K562 (cell line): ENCODE measurements at regions not wholly inside any gene's neighbourhood (a gene's known extent, or its start where the extent isn't known, plus 50 kb on each side); places are given as distances from the start of the nearest gene placed in this dataset.

Experiments
- ATAC-seq: fragments of 200-7000 bp; cut with Tn5 transposase; 3 replicates; pipeline ENCODE4 v1.9.1; 2020; ENCODE audit warnings: moderate library complexity
- BruUV-seq: library from RNA; stranded (reverse); fragments of 400-500 nt; replicated peaks from 2 replicates; lab custom pipeline; 2021; lab: Mats Ljungman, UMichigan
- CTCF ChIA-PET: fragments of 300-600 bp; formaldehyde crosslinking; extraction: SDS; loops from one replicate; lab custom pipeline; 2021; ENCODE audit warnings: low intra/inter-chr PET ratio; lab: Yijun Ruan, JAX
- POLR2A ChIA-PET: fragments of 300-600, 350-650 bp; sonication (Branson Sonifier 250); formaldehyde crosslinking; extraction: SDS; loops from one replicate; lab custom pipeline; 2021; ENCODE audit warnings: antibody characterized with exemption, inconsistent platforms; lab: Yijun Ruan, JAX
- DNase-seq, 4 experiments: peaks; one replicate each; pipeline versions ENCODE4 v3.0.0 to v3.0.0-alpha.2; 2011 to 2018; ENCODE audit warnings: low spot score in 3 of 4, mixed read lengths in 3 of 4; ENCODE audit errors: extremely low read depth in 1 of 4
- FAIRE-seq: peaks from 2 replicates; lab custom pipeline; 2011; peaks lifted over from hg19 to GRCh38; lab: Jason Lieb, UNC
- H2AFZ ChIP-seq: 2 replicates; pipeline ENCODE4 v1.6.0; 2011; ENCODE audit warnings: low read depth, low read length, control low read depth, inconsistent platforms
- H3K27ac ChIP-seq: fragments of 200-600 bp; 3 replicates; pipeline ENCODE4 v1.8.0; 2011; ENCODE audit warnings: low read depth, mild to moderate bottlenecking, control low read depth, inconsistent platforms, low read length, moderate library complexity, mixed read lengths; ENCODE audit errors: extremely low read depth
- H3K27me3 ChIP-seq, 2 experiments: fragments of 300-600 bp in 1 of 2; 2 replicates in 1 of 2; 3 replicates in 1 of 2; pipeline versions ENCODE4 v1.6.0 to v1.8.0; 2011; ENCODE audit warnings: inconsistent platforms in 2 of 2, low read length in 2 of 2, mild to moderate bottlenecking in 1 of 2, mixed read lengths in 1 of 2, moderate library complexity in 1 of 2; ENCODE audit not compliant: control insufficient read depth in 2 of 2, insufficient read depth in 2 of 2
- H3K36me3 ChIP-seq: fragments of 300-600 bp; 3 replicates; pipeline ENCODE4 v1.8.0; 2011; ENCODE audit warnings: mild to moderate bottlenecking, low read length, inconsistent platforms; ENCODE audit not compliant: control insufficient read depth, insufficient read depth
- H3K4me1 ChIP-seq, 2 experiments: fragments of 200-600 bp in 1 of 2; replicated peaks in 1 of 2; 2 replicates in 1 of 2; 3 replicates in 1 of 2; pipeline versions ENCODE4 v1.5.1 to v1.8.0; 2011; ENCODE audit warnings: inconsistent platforms in 2 of 2, low read length in 2 of 2, mild to moderate bottlenecking in 1 of 2, mixed read lengths in 1 of 2, moderate library complexity in 1 of 2; ENCODE audit not compliant: control insufficient read depth in 2 of 2, insufficient read depth in 2 of 2
- H3K4me2 ChIP-seq: 2 replicates; pipeline ENCODE4 v1.6.1; 2011; ENCODE audit warnings: low read length, control low read depth, inconsistent platforms, mixed read lengths; ENCODE audit not compliant: insufficient read depth
- H3K4me3 ChIP-seq: fragments of 200-600 bp; sonication (generic), shearing (Covaris generic); 2 replicates; pipeline ENCODE4 v1.5.1; 2016; ENCODE audit warnings: control low read depth, inconsistent platforms
- H3K79me2 ChIP-seq: fragments of 200-600 bp; 3 replicates; pipeline ENCODE4 v1.8.0; 2011; ENCODE audit warnings: low read length, inconsistent platforms; ENCODE audit not compliant: control insufficient read depth, insufficient read depth
- H3K9ac ChIP-seq, 2 experiments: 2 replicates each; pipeline versions ENCODE4 v1.6.0 to v1.6.1; 2011; ENCODE audit warnings: low read depth in 2 of 2, low read length in 2 of 2, control low read depth in 1 of 2, inconsistent platforms in 1 of 2, mild to moderate bottlenecking in 1 of 2, mixed read lengths in 1 of 2; ENCODE audit not compliant: insufficient read depth in 1 of 2
- H3K9me1 ChIP-seq: one replicate; pipeline ENCODE4 v1.6.0; 2011; ENCODE audit warnings: inconsistent platforms, mild to moderate bottlenecking, low read length, moderate library complexity; ENCODE audit not compliant: control insufficient read depth, insufficient read depth
- H3K9me3 ChIP-seq: replicated peaks from 2 replicates; pipeline ENCODE4 v1.5.1; 2011; ENCODE audit warnings: low read depth, low read length, inconsistent platforms; ENCODE audit not compliant: control insufficient read depth, insufficient read depth
- H4K20me1 ChIP-seq: replicated peaks from 2 replicates; pipeline ENCODE4 v1.6.1; 2011; ENCODE audit warnings: low read length, inconsistent platforms, mixed read lengths; ENCODE audit not compliant: control insufficient read depth, insufficient read depth
- BHLHE40 ChIP-seq: IDR thresholded peaks from 2 replicates; pipeline ENCODE4 v1.6.1; 2011; ENCODE audit warnings: low read length, improper control_type of control experiment
- CBFB ChIP-seq: sonication (generic); formaldehyde crosslinking; IDR thresholded peaks from 2 replicates; pipeline ENCODE4 v1.4.0; 2020; ENCODE audit warnings: mild to moderate bottlenecking, missing genetic modification reagents
- CREB3 ChIP-seq: fragments of 450-650 bp; conservative IDR thresholded peaks from 2 replicates; pipeline ENCODE4 v1.6.1; 2016; ENCODE audit warnings: missing genetic modification characterization, low read depth, mild to moderate bottlenecking, missing compliant biosample characterization, moderate library complexity
- HCFC1 ChIP-seq: IDR thresholded peaks from 2 replicates; pipeline ENCODE4 v1.6.1; 2012; ENCODE audit warnings: low read depth, low read length, improper control_type of control experiment
- HLTF ChIP-seq: fragments of 450-650 bp; IDR thresholded peaks from 2 replicates; pipeline ENCODE4 v1.6.1; 2016
- NR0B1 ChIP-seq: fragments of 450-650 bp; IDR thresholded peaks from one replicate; pipeline ENCODE4 v1.6.1; 2018; ENCODE audit warnings: mild to moderate bottlenecking, moderate library complexity; ENCODE audit not compliant: partially characterized antibody
- OTX1 ChIP-seq: fragments of 450-650 bp; formaldehyde crosslinking; IDR thresholded peaks from 2 replicates; pipeline ENCODE4 v1.4.0; 2022; ENCODE audit warnings: mild to moderate bottlenecking
- POLR2AphosphoS5 ChIP-seq: IDR thresholded peaks from 2 replicates; pipeline ENCODE4 v1.6.1; 2011; ENCODE audit warnings: mild to moderate bottlenecking, low read depth, low read length, moderate library complexity; ENCODE audit not compliant: control insufficient read depth, insufficient read depth
- U2AF2 ChIP-seq: fragments of 200-400 bp; formaldehyde crosslinking; optimal IDR thresholded peaks from 2 replicates; pipeline ENCODE3; 2017; ENCODE audit warnings: low read depth, mild to moderate bottlenecking, low read length
- ZFP1 ChIP-seq: fragments of 450-650 bp; formaldehyde crosslinking; IDR thresholded peaks from 2 replicates; pipeline ENCODE4 v1.4.0; 2020; ENCODE audit warnings: mild to moderate bottlenecking, mixed read lengths
- ZNF717 ChIP-seq: fragments of 250-450 bp; sonication (Bioruptor Pico); IDR thresholded peaks from 2 replicates; pipeline ENCODE4 v1.5.0; 2021
- ZNF75A ChIP-seq: fragments of 450-650 bp; formaldehyde crosslinking; IDR thresholded peaks from 2 replicates; pipeline ENCODE4 v1.4.0; 2020; ENCODE audit warnings: mild to moderate bottlenecking
- WGBS: fragments of 100-300 bp; shearing (Covaris generic); methylation state at CpG from one replicate; pipeline ENCODE4 v1.1.6; 2016; ENCODE audit warnings: low coverage, mixed read lengths; ENCODE audit not compliant: insufficient coverage; ENCODE audit errors: missing lambda C conversion rate; 5-methylcytosine and 5-hydroxymethylcytosine counted together
- in situ Hi-C: fragments of 300-500 bp; cut with MboI; formaldehyde crosslinking; loops from 4 replicates; pipeline ENCODE4 v1.15.0; 2018; ENCODE audit warnings: inconsistent platforms, mixed read lengths
- intact Hi-C: fragments of 100-400 bp; cut with micrococcal nuclease; formaldehyde crosslinking; loops from 2 replicates; pipeline ENCODE4 v1.14.2; 2022
- TF ChIP-seq, protein P1 (sequence below), 2 experiments: fragments of 450-650 bp in 1 of 2; sonication (generic) in 1 of 2; formaldehyde crosslinking in 1 of 2; IDR thresholded peaks in 1 of 2; conservative IDR thresholded peaks in 1 of 2; 2 replicates each; pipeline versions ENCODE4 v1.6.1 to v1.8.1; 2016 to 2023; ENCODE audit warnings: mild to moderate bottlenecking in 2 of 2, moderate library complexity in 2 of 2, inconsistent platforms in 1 of 2, missing genetic modification reagents in 1 of 2
- TF ChIP-seq, protein P2 (sequence below): fragments of 450-650 bp; formaldehyde crosslinking; IDR thresholded peaks from 2 replicates; pipeline ENCODE4 v1.4.0; 2020; ENCODE audit warnings: mild to moderate bottlenecking

- 0% methylated on average over 2 of the region's 2 CpGs for WGBS
- no peaks in the 10 kb centered on the region for H3K36me3 ChIP-seq
- intact Hi-C loops (no loop called here), in situ Hi-C loops (no loop called here)
- H3K27ac ChIP-seq = no peak overlapping the region
- no peak for FAIRE-seq
- H3K9ac ChIP-seq = no peak overlapping the region
- no peak overlapping the region for H3K4me2 ChIP-seq
- H4K20me1 ChIP-seq = no peaks in the 10 kb centered on the region
- no peaks in the 10 kb centered on the region for H3K27me3 ChIP-seq
- no peaks in the 10 kb centered on the region for H3K9me1 ChIP-seq
- no peaks in the 10 kb centered on the region for H3K79me2 ChIP-seq
- POLR2A ChIA-PET = no interaction called here
- no peak overlapping the region for H2AFZ ChIP-seq
- no peak for DNase-seq
- CTCF ChIA-PET = no interaction called here
- BruUV-seq = no TSS peak
- no peaks in the 10 kb centered on the region for H3K9me3 ChIP-seq
- no peaks in the 10 kb centered on the region for H3K4me1 ChIP-seq
- TF ChIP-seq BHLHE40 (no peak), OTX1 (CRISPR knock-in tag) (no peak), U2AF2 (no peak), HCFC1 (no peak), CREB3 (tag) (no peak), ZNF717 (CRISPR knock-in tag) (no peak), ZFP1 (CRISPR knock-in tag) (no peak), ZNF75A (CRISPR knock-in tag) (no peak), NR0B1 (no peak), HLTF (no peak), POLR2AphosphoS5 (no peak), CBFB (CRISPR knock-in tag) (no peak)
- TF ChIP-seq, protein P1, sequence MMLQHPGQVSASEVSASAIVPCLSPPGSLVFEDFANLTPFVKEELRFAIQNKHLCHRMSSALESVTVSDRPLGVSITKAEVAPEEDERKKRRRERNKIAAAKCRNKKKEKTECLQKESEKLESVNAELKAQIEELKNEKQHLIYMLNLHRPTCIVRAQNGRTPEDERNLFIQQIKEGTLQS (IDR thresholded peaks at IDR 0.05) = no peak
- TF ChIP-seq, protein P1 (CRISPR knock-in tag; conservative IDR thresholded peaks at IDR 0.05) = no peak
- TF ChIP-seq, protein P2, sequence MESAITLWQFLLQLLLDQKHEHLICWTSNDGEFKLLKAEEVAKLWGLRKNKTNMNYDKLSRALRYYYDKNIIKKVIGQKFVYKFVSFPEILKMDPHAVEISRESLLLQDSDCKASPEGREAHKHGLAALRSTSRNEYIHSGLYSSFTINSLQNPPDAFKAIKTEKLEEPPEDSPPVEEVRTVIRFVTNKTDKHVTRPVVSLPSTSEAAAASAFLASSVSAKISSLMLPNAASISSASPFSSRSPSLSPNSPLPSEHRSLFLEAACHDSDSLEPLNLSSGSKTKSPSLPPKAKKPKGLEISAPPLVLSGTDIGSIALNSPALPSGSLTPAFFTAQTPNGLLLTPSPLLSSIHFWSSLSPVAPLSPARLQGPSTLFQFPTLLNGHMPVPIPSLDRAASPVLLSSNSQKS (CRISPR knock-in tag) = no peak
- no peak for ATAC-seq
- H3K4me3 ChIP-seq = no peak overlapping the region
These were observed 328.7 kb downstream of the PCDH18 start for GRCh38 chr4:137203601-137204000.
